OCI-LY7 (cell line): ENCODE measurements at regions not wholly inside any gene's neighbourhood (a gene's known extent, or its start where the extent isn't known, plus 50 kb on each side); places are given as distances from the start of the nearest gene placed in this dataset.

Experiments
- BruUV-seq: library from RNA; stranded (reverse); fragments of 400-500 nt; replicated peaks from 2 replicates; lab custom pipeline; 2021; lab: Mats Ljungman, UMichigan
- CTCF ChIA-PET: fragments of 300-600 bp; sonication (Branson Sonifier 250); formaldehyde crosslinking; loops from one replicate; lab custom pipeline; 2022; ENCODE audit warnings: antibody characterized with exemption; ENCODE audit not compliant: unreplicated experiment; lab: Charles Lee
- POLR2A ChIA-PET: fragments of 300-600 bp; sonication (Branson Sonifier 250); formaldehyde crosslinking; loops from one replicate; lab custom pipeline; 2022; ENCODE audit warnings: antibody characterized with exemption; lab: Charles Lee
- DNase-seq: peaks from one replicate; pipeline ENCODE4 v3.0.0-alpha.2; 2015; ENCODE audit warnings: low spot score
- H2AFZ ChIP-seq: fragments of 200-600 bp; sonication (generic), shearing (Covaris generic); 2 replicates; pipeline ENCODE4 v1.6.1; 2014; ENCODE audit warnings: mild to moderate bottlenecking, antibody characterized with exemption, low read length, moderate library complexity
- H3K27ac ChIP-seq: fragments of 200-600 bp; sonication (generic); 2 replicates; pipeline ENCODE4 v1.5.1; 2014; ENCODE audit warnings: mixed run types, low read depth, mild to moderate bottlenecking, moderate library complexity, low read length, inconsistent platforms; ENCODE audit not compliant: poor library complexity, severe bottlenecking
- H3K36me3 ChIP-seq: fragments of 200-600 bp; sonication (generic); 2 replicates; pipeline ENCODE4 v1.6.1; 2014; ENCODE audit warnings: mild to moderate bottlenecking, antibody characterized with exemption, low read length, moderate library complexity, mixed read lengths; ENCODE audit not compliant: insufficient read depth
- H3K4me1 ChIP-seq: fragments of 200-600 bp; sonication (generic); 2 replicates; pipeline ENCODE4 v1.5.1; 2014; ENCODE audit warnings: mild to moderate bottlenecking, low read length; ENCODE audit not compliant: insufficient read depth, poor library complexity, severe bottlenecking
- H3K4me2 ChIP-seq: fragments of 200-600 bp; sonication (generic); 2 replicates; pipeline ENCODE4 v1.6.1; 2014; ENCODE audit warnings: mild to moderate bottlenecking, low read length
- H3K4me3 ChIP-seq: fragments of 200-600 bp; sonication (generic); 2 replicates; pipeline ENCODE4 v1.5.1; 2014; ENCODE audit warnings: mild to moderate bottlenecking, low read depth, low read length; ENCODE audit not compliant: poor library complexity, severe bottlenecking
- H3K79me2 ChIP-seq: fragments of 200-600 bp; sonication (generic); 2 replicates; pipeline ENCODE4 v1.6.1; 2016; ENCODE audit warnings: low read depth, mild to moderate bottlenecking, low read length, moderate library complexity, mixed read lengths; ENCODE audit not compliant: insufficient read depth
- H3K9me2 ChIP-seq: fragments of 200-600 bp; sonication (generic); 2 replicates; pipeline ENCODE4 v1.6.1; 2016; ENCODE audit warnings: mild to moderate bottlenecking, low read length, mixed read lengths; ENCODE audit not compliant: insufficient read depth
- H3K9me3 ChIP-seq: fragments of 200-600 bp; sonication (generic); 2 replicates; pipeline ENCODE4 v1.6.1; 2014; ENCODE audit warnings: mild to moderate bottlenecking, mixed run types, low read length, mixed read lengths
- H4K20me1 ChIP-seq: fragments of 200-600 bp; sonication (generic); 2 replicates; pipeline ENCODE4 v1.6.1; 2014; ENCODE audit warnings: mild to moderate bottlenecking, antibody characterized with exemption, low read length, moderate library complexity, mixed read lengths; ENCODE audit not compliant: insufficient read depth
- EZH2phosphoT487 ChIP-seq: fragments of 200-600 bp; sonication (generic); IDR thresholded peaks from 2 replicates; pipeline ENCODE4 v1.6.1; 2018; ENCODE audit warnings: low read depth, borderline replicate concordance, mild to moderate bottlenecking, mixed run types, antibody characterized with exemption, low read length, moderate library complexity, mixed read lengths
- intact Hi-C: fragments of 100-400 bp; cut with micrococcal nuclease; formaldehyde crosslinking; loops from one replicate; pipeline ENCODE4 v1.10.0; 2022; ENCODE audit not compliant: unreplicated experiment
- TF ChIP-seq, protein P1 (sequence below): fragments of 200-600 bp; sonication (generic); conservative IDR thresholded peaks from 2 replicates; pipeline ENCODE4 v1.5.1; 2014; ENCODE audit warnings: mild to moderate bottlenecking, antibody characterized with exemption, low read length, moderate library complexity, mixed read lengths

DNA sequence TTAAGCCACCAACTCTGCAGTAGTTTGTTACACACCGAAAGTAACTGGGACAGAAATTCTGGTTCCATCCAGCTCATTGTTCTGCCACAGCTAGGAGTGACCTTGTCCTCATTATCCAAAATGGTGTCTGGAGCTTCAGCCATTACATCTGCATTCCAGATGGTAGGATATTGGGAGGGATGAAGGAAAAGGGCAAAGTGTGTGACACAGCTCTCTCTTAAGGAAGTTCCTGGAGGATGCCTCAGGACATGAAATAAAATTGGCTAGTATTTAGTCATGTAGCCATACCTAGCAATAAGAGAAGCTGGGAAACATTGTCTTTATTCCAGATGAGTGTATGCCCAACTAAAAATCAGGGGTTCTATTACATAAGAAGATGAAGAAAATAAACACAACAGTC, 262.0 kb downstream of the BCOR start:
- Histone ChIP-seq H3K79me2 (no peaks in the 10 kb centered on the region), H3K4me2 (no peak overlapping the region), H3K36me3 (no peaks in the 10 kb centered on the region), H3K9me3 (no peaks in the 10 kb centered on the region), H3K9me2 (no peaks in the 10 kb centered on the region), H3K27ac (no peak overlapping the region), H4K20me1 (no peaks in the 10 kb centered on the region), H3K4me3 (no peak overlapping the region), H3K4me1 (no peaks in the 10 kb centered on the region), H2AFZ (no peak overlapping the region)
- DNase-seq, result no peak
- CTCF ChIA-PET, result no interaction called here
- TF ChIP-seq, protein P1, sequence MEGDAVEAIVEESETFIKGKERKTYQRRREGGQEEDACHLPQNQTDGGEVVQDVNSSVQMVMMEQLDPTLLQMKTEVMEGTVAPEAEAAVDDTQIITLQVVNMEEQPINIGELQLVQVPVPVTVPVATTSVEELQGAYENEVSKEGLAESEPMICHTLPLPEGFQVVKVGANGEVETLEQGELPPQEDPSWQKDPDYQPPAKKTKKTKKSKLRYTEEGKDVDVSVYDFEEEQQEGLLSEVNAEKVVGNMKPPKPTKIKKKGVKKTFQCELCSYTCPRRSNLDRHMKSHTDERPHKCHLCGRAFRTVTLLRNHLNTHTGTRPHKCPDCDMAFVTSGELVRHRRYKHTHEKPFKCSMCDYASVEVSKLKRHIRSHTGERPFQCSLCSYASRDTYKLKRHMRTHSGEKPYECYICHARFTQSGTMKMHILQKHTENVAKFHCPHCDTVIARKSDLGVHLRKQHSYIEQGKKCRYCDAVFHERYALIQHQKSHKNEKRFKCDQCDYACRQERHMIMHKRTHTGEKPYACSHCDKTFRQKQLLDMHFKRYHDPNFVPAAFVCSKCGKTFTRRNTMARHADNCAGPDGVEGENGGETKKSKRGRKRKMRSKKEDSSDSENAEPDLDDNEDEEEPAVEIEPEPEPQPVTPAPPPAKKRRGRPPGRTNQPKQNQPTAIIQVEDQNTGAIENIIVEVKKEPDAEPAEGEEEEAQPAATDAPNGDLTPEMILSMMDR, result no peak
- TF ChIP-seq EZH2phosphoT487, result no peak
- no TSS peak for BruUV-seq
- POLR2A ChIA-PET, result no interaction called here
- intact Hi-C loops, result no loop called here

GRCh38 chrX:39836802-39837420, 260.8 kb downstream of the BCOR start:
- H3K4me3 ChIP-seq, result no peak overlapping the region
- intact Hi-C loops, result no loop called here
- no peak overlapping the region for H2AFZ ChIP-seq
- no peaks in the 10 kb centered on the region for H3K36me3 ChIP-seq
- H4K20me1 ChIP-seq, result no peaks in the 10 kb centered on the region
- H3K4me1 ChIP-seq, result no peaks in the 10 kb centered on the region
- ChIA-PET CTCF (no interaction called here), POLR2A (interaction anchor here (0.7 kb wide), 1 partner anchor 20 kb away, joined by 3 read pairs; no protein-coding TSS in a partner anchor)
- no peak overlapping the region for H3K4me2 ChIP-seq
- H3K27ac ChIP-seq, result no peak overlapping the region
- H3K79me2 ChIP-seq, result no peaks in the 10 kb centered on the region
- BruUV-seq, result no TSS peak
- H3K9me3 ChIP-seq, result no peaks in the 10 kb centered on the region
- no peaks in the 10 kb centered on the region for H3K9me2 ChIP-seq
- DNase-seq, result no peak
- TF ChIP-seq EZH2phosphoT487, result no peak
- TF ChIP-seq, protein P1, result no peak

GRCh38 chrX:39837688-39838087, 260.1 kb downstream of the BCOR start:
- intact Hi-C loops, result no loop called here
- H3K4me1 ChIP-seq, result no peaks in the 10 kb centered on the region
- no peaks in the 10 kb centered on the region for H3K9me2 ChIP-seq
- TF ChIP-seq EZH2phosphoT487, result no peak
- TF ChIP-seq, protein P1, result no peak
- DNase-seq, result no peak
- no peaks in the 10 kb centered on the region for H4K20me1 ChIP-seq
- H3K36me3 ChIP-seq, result no peaks in the 10 kb centered on the region
- H3K27ac ChIP-seq, result no peak overlapping the region
- ChIA-PET POLR2A (no interaction called here), CTCF (no interaction called here)
- no TSS peak for BruUV-seq
- no peaks in the 10 kb centered on the region for H3K79me2 ChIP-seq
- H3K9me3 ChIP-seq, result no peaks in the 10 kb centered on the region
- H3K4me2 ChIP-seq, result no peak overlapping the region
- H3K4me3 ChIP-seq, result no peak overlapping the region
- H2AFZ ChIP-seq, result no peak overlapping the region
